Heart left ventricle (tissue), 16 donors: ENCODE measurements at regions not wholly inside any gene's neighbourhood (a gene's known extent, or its start where the extent isn't known, plus 50 kb on each side); places are given as distances from the start of the nearest gene placed in this dataset.
"Not testable (repeated sequence)": the region's sequence is repeated elsewhere in the genome, so short reads cannot be mapped to it uniquely, and the experiment has no call there.

Experiments
- ATAC-seq, 4 donors: fragments of 200-7000 bp; cut with Tn5 transposase; one replicate each; pipeline ENCODE4 v1.9.1; 2020 to 2022; ENCODE audit warnings: moderate library complexity in 4 of 4, mild to moderate bottlenecking in 3 of 4, moderate number of reproducible peaks in 1 of 4
- DNase-seq, 5 donors: peaks; one replicate each; pipeline ENCODE4 v3.0.0-alpha.2; 2020
- H3K27ac ChIP-seq, 12 donors: fragments of 200-600 bp; sonication (generic) in 4 of 12; one replicate each; pipeline versions ENCODE4 v1.5.0 to v1.8.0; 2016 to 2022; ENCODE audit warnings: mild to moderate bottlenecking in 2 of 12
- H3K27me3 ChIP-seq, 9 donors: fragments of 200-600 bp; sonication (generic) in 2 of 9; one replicate each; pipeline versions ENCODE4 v1.5.1 to v1.8.0; 2016 to 2022; ENCODE audit warnings: mild to moderate bottlenecking in 3 of 9
- H3K36me3 ChIP-seq, 9 donors: fragments of 200-600 bp; sonication (generic) in 2 of 9; one replicate each; pipeline versions ENCODE4 v1.5.0 to v1.8.0; 2018 to 2022; ENCODE audit warnings: mild to moderate bottlenecking in 2 of 9
- H3K4me1 ChIP-seq, 12 donors: fragments of 200-600 bp; sonication (generic) in 4 of 12; one replicate each; pipeline versions ENCODE4 v1.5.0 to v1.8.0; 2016 to 2022; ENCODE audit warnings: mild to moderate bottlenecking in 3 of 12
- H3K4me3 ChIP-seq, 12 donors: fragments of 200-600 bp; sonication (generic) in 4 of 12; one replicate each; pipeline versions ENCODE4 v1.5.0 to v1.8.0; 2017 to 2022; ENCODE audit warnings: mild to moderate bottlenecking in 9 of 12, moderate library complexity in 4 of 12
- H3K9me3 ChIP-seq, 12 donors: fragments of 200-600 bp; sonication (generic) in 4 of 12; one replicate each; pipeline versions ENCODE4 v1.5.0 to v1.8.0; 2016 to 2022; ENCODE audit warnings: mild to moderate bottlenecking in 1 of 12
- POLR2A ChIP-seq, 2 donors: fragments of 450-650 bp; IDR thresholded peaks; one replicate each; pipeline ENCODE4 v1.6.1; 2017; ENCODE audit warnings: antibody characterized with exemption in 2 of 2, mild to moderate bottlenecking in 2 of 2, moderate library complexity in 2 of 2
- WGBS, 4 donors: extraction: QIAGEN DNeasy Blood & Tissue Kit in 2 of 4; methylation state at CpG; one replicate each; pipeline versions ENCODE4 v1.1.5 to v1.1.7; 2013 to 2018; 5-methylcytosine and 5-hydroxymethylcytosine counted together
- intact Hi-C, 10 donors: fragments of 100-400 bp; cut with DNase I; formaldehyde crosslinking; loops; one replicate each; pipeline versions ENCODE4 v1.11.1 to v1.14.2; 2022
- TF ChIP-seq, protein P1 (sequence below), 12 donors: fragments of 200-600 bp; sonication (generic) in 4 of 12; IDR thresholded peaks; one replicate each; pipeline versions ENCODE4 v1.5.0 to v1.8.0; 2018 to 2022; ENCODE audit warnings: antibody characterized with exemption in 12 of 12, mild to moderate bottlenecking in 5 of 12
- donor health status: ischemic (EF 13 %, LVEDD 7.1; RV severe dilation, severe dysfunction).
- donor health status: healthy with polysubstance abuse.
- donor health status: DM: no; HTN: yes; CAD: no.
- donor health status: DM: no; HTN: no; CAD: no.
- donor health status: ischemic (EF 25% LVEDD 6.9; RV normal size, moderate dysfunction).
- donor health status: ischemic (EF 25% LVEDD 5.7; RV mildly dilated, moderate dysfunction).
- donor health status: healthy.
- donor health status: DM: yes; HTN: yes; CAD: no.
- donor health status: ischemic (EF 35%, LVEDD 5.7; RV mildly dilated, moderate dysfunction).
- donor health status: nonischemic (EF 11% LVEDD 7.7; RV severe dilation, severe dysfunction).
- donor health status: DM: yes; HTN: yes; CAD: no.
- donor health status: PGD.
- donor health status: ischemic (EF 29% LVEDD 5.4; RV normal size, mild dysfunction).
- donor health status: nonischemic (EF 23%, LVEDD 6.1; RV moderate dilation, normal function).

DNA sequence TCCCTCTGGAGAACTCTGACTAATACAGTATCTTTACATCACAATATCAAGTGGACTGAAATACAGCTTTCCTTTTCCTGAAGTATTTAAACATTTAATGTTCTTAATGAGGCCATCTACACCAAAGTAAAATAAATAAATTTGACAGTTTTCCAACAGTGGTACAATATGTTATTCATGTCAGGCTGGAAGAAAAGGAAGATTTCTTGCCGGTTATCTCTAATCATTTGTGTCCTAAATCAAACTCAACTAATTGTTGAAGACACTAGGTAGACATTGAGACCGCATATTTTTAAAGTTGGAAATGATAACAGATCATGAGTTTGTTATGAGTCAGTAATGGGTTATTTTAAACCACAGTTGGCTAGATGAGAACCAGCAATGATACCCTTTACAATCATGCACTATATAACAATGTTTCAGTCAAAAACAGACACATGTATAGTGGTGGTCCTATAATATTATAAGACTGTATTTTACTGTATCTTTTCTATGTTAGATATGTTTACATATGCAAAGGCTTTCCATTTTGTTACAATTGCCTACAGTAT lies 241.6 kb downstream of the LMBRD1 start:
- WGBS, 4 donors = 85 to 90% (median 88%) methylated on average over 2 of the region's 2 CpGs
- H3K9me3 ChIP-seq = peaks cover 0 to 2% (median 0%) of the 10 kb centered on the region in 12 donors
- intact Hi-C loops = no loop called here
- DNase-seq (no peak), ATAC-seq (no peak)
- no peaks in the 10 kb centered on the region for H3K27me3 ChIP-seq
- no peaks in the 10 kb centered on the region for H3K36me3 ChIP-seq
- no peaks in the 10 kb centered on the region for H3K4me1 ChIP-seq
- no peak overlapping the region for H3K27ac ChIP-seq
- no peak for TF ChIP-seq POLR2A (IDR thresholded peaks at IDR 0.05)
- TF ChIP-seq, protein P1, sequence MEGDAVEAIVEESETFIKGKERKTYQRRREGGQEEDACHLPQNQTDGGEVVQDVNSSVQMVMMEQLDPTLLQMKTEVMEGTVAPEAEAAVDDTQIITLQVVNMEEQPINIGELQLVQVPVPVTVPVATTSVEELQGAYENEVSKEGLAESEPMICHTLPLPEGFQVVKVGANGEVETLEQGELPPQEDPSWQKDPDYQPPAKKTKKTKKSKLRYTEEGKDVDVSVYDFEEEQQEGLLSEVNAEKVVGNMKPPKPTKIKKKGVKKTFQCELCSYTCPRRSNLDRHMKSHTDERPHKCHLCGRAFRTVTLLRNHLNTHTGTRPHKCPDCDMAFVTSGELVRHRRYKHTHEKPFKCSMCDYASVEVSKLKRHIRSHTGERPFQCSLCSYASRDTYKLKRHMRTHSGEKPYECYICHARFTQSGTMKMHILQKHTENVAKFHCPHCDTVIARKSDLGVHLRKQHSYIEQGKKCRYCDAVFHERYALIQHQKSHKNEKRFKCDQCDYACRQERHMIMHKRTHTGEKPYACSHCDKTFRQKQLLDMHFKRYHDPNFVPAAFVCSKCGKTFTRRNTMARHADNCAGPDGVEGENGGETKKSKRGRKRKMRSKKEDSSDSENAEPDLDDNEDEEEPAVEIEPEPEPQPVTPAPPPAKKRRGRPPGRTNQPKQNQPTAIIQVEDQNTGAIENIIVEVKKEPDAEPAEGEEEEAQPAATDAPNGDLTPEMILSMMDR (IDR thresholded peaks at IDR 0.05) = no peak
- H3K4me3 ChIP-seq = no peak overlapping the region

DNA sequence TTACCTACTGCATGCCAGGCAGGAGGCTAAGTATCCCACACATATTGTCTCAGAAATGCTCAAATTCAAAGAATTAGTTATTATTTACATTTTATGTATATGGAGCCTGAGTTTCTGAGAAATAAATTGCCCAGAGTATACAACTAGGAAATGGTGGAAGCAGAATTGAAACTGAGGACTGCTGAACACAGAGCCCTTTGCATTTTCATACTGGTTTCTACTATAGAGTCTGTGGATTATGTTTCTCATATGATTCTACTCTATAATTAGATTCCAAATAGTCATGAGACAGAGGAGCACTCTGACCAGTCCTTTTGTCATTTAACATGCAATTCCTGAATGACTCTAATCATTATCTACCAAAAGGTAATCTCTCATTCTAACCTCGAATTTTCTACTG lies 254.3 kb downstream of the LMBRD1 start:
- Histone ChIP-seq H3K4me3 (no peak overlapping the region), H3K27me3 (no peaks in the 10 kb centered on the region), H3K9me3 (no peaks in the 10 kb centered on the region), H3K36me3 (no peaks in the 10 kb centered on the region), H3K27ac (no peak overlapping the region), H3K4me1 (no peaks in the 10 kb centered on the region)
- WGBS, 4 donors = 40 to 54% (median 49%) methylated on average over 1 of the region's 1 CpG
- no peak for ATAC-seq
- TF ChIP-seq POLR2A (IDR thresholded peaks at IDR 0.05) = no peak
- TF ChIP-seq, protein P1 (IDR thresholded peaks at IDR 0.05) = no peak
- intact Hi-C loops = no loop called here
- no peak for DNase-seq

DNA sequence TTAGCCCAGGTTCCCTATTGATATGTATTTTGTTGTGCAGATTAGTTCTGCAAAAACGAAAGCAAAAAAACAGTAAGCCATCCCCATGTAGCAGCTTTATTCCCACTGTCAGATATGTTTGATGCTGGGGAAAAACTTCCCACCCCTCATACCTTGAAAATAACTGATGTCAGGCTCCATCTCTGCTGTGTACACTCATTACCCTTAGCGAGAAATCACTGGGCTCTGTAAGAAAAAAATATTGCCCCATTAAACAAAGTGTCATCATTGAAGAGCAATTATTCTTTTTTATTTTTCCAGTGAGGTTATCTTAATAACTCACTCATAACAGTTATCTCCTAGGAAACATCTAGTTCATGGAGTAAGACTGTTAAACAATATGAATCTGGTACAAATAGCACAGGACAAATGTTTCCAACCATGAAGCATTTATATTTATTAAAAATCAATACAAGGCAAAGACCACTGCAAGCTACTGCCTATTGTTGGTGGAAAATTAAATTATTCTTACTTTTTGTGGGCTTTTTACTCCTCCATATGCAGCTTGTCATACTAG lies 268.8 kb downstream of the LMBRD1 start:
- WGBS, 4 donors = 57 to 66% (median 64%) methylated on average over 2 of the region's 2 CpGs
- H3K27me3 ChIP-seq = no peaks in the 10 kb centered on the region

DNA sequence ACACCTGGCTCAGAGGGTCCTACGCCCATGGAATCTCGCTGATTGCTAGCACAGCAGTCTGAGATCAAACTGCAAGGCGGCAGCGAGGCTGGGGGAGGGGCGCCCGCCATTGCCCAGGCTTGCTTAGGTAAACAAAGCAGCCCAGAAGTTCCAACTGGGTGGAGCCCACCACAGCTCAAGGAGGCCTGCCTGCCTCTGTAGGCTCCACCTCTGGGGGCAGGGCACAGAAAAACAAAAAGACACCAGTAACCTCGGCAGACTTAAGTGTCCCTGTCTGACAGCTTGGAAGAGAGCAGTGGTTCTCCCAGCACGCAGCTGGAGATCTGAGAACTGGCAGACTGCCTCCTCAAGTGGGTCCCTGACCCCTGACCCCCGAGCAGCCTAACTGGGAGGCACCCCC lies 281.3 kb downstream of the LMBRD1 start:
- DNase-seq, ATAC-seq, intact Hi-C loops, H3K36me3 ChIP-seq, H3K9me3 ChIP-seq, H3K27ac ChIP-seq, H3K27me3 ChIP-seq, H3K4me1 ChIP-seq, H3K4me3 ChIP-seq: not testable (repeated sequence)
- 58 to 77% (median 62%) methylated on average over 2 to 4 of the region's 9 CpGs for WGBS, 4 donors

More for the DNA sequence above, 268.8 kb downstream of the LMBRD1 start:
- no peak for DNase-seq
- intact Hi-C loops = no loop called here
- ATAC-seq = no peak
- Histone ChIP-seq H3K4me3 (no peak overlapping the region), H3K27ac (no peak overlapping the region), H3K4me1 (no peaks in the 10 kb centered on the region), H3K36me3 (no peaks in the 10 kb centered on the region), H3K9me3 (peaks cover 0 to 3% (median 0%) of the 10 kb centered on the region in 12 donors)
- TF ChIP-seq, protein P1 (IDR thresholded peaks at IDR 0.05) = no peak
- TF ChIP-seq POLR2A (IDR thresholded peaks at IDR 0.05) = no peak

DNA sequence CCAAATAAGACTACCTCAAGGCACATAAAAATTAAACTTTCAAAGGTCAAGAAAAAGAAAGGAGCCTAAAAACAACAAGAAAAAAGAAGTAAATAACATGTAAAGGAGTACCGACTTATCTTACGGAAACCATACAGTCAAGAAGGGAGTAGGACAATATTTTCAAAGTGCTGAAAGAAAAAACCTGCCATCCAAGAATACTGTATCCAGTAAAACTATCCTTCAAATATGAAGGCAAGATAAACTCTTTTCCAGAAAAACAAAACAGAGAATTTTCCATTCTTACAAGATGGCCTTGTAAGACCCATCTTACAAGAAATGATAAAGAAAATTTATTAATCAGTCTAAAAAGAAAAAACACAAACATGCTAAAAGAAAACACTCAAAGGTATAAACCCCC lies 302.2 kb downstream of the LMBRD1 start:
- 96 to 98% (median 96%) methylated on average over 2 of the region's 2 CpGs for WGBS, 4 donors
- TF ChIP-seq POLR2A (IDR thresholded peaks at IDR 0.05) = no peak
- TF ChIP-seq, protein P1 (IDR thresholded peaks at IDR 0.05) = no peak
- ATAC-seq (no peak), DNase-seq (no peak)
- no peaks in the 10 kb centered on the region for H3K36me3 ChIP-seq
- H3K27ac ChIP-seq = no peak overlapping the region
- no peak overlapping the region for H3K4me3 ChIP-seq
- H3K9me3 ChIP-seq = peaks cover 0 to 17% (median 4%) of the 10 kb centered on the region in 12 donors
- no peaks in the 10 kb centered on the region for H3K27me3 ChIP-seq
- intact Hi-C loops = no loop called here
- no peaks in the 10 kb centered on the region for H3K4me1 ChIP-seq
